Body of pancreas (tissue), 4 donors: ENCODE measurements at regions not wholly inside any gene's neighbourhood (a gene's known extent, or its start where the extent isn't known, plus 50 kb on each side); places are given as distances from the start of the nearest gene placed in this dataset.

Experiments
- CTCF ChIP-seq, 7 experiments: fragments of 450-650 bp in 4 of 7; fragments of 200-600 bp in 3 of 7; sonication (generic) in 3 of 7; IDR thresholded peaks; one replicate each; pipeline ENCODE4 v1.5.1; 2016 to 2019; ENCODE audit warnings: antibody characterized with exemption in 7 of 7
- POLR2A ChIP-seq, 3 donors: fragments of 450-650 bp; IDR thresholded peaks; one replicate each; pipeline ENCODE4 v1.6.1; 2016; ENCODE audit warnings: antibody characterized with exemption in 3 of 3, mild to moderate bottlenecking in 2 of 3

DNA sequence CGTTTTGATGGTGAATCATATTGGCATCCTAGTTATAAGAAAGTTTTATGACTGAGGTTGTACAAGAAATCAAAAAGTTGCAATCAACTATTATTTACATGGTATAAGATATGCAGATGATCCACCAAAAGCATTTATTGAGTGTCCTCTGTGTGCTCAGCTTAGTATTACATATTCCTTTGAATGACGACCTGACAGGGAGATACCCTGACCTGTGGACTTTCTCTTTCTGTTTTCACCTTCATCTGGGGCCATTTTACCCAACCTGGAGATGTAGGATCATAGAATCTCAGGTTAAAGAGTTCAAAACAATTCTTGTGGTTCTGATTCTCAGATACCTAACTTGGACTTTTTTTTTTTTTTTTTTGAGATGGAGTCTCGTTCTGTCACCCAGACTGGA lies 269.1 kb upstream of the SORCS1 start:
- TF ChIP-seq CTCF (IDR thresholded peaks at IDR 0.05) (no peak), POLR2A (IDR thresholded peaks at IDR 0.05) (no peak)
